Natural killer cell treated with Interleukin-12 subunit alpha and Interleukin-12 subunit beta and Interleukin-15 and Interleukin-18, amount 100 ng/mL, for 72 hours (primary cell): ENCODE measurements at regions not wholly inside any gene's neighbourhood (a gene's known extent, or its start where the extent isn't known, plus 50 kb on each side); places are given as distances from the start of the nearest gene placed in this dataset.

ENCODE experiments used
- ATAC-seq, 2 donors: fragments of 150-1000 bp; cut with Tn5 transposase in 1 of 2; sonication (Bioruptor Pico), chemical (Tn5 transposase) in 1 of 2; 2 replicates each; pipeline ENCODE4 v1.10.0; 2021
- DNase-seq: peaks from one replicate; pipeline ENCODE4 v3.0.0; 2022; ENCODE audit warnings: low spot score
- H3K27ac Mint-ChIP-seq, 2 donors: 1 replicate in 1 of 2; 2 replicates in 1 of 2; pipeline ENCODE4 v1.8.0; 2022; ENCODE audit warnings: mixed read lengths in 2 of 2, mild to moderate bottlenecking in 1 of 2, moderate library complexity in 1 of 2
- H3K27me3 Mint-ChIP-seq, 2 donors: 1 replicate in 1 of 2; 2 replicates in 1 of 2; pipeline ENCODE4 v1.8.0; 2022; ENCODE audit warnings: mixed read lengths in 2 of 2
- H3K36me3 Mint-ChIP-seq: one replicate; pipeline ENCODE4 v1.8.0; 2022; ENCODE audit warnings: mixed read lengths
- H3K4me1 Mint-ChIP-seq, 2 donors: 1 replicate in 1 of 2; 2 replicates in 1 of 2; pipeline ENCODE4 v1.8.0; 2022; ENCODE audit warnings: low read depth in 2 of 2, mixed read lengths in 2 of 2, mild to moderate bottlenecking in 1 of 2
- H3K4me3 Mint-ChIP-seq: one replicate; pipeline ENCODE4 v1.8.0; 2022; ENCODE audit warnings: mixed read lengths
- H3K9me3 Mint-ChIP-seq: 2 replicates; pipeline ENCODE4 v1.8.0; 2022; ENCODE audit warnings: mixed read lengths

DNA sequence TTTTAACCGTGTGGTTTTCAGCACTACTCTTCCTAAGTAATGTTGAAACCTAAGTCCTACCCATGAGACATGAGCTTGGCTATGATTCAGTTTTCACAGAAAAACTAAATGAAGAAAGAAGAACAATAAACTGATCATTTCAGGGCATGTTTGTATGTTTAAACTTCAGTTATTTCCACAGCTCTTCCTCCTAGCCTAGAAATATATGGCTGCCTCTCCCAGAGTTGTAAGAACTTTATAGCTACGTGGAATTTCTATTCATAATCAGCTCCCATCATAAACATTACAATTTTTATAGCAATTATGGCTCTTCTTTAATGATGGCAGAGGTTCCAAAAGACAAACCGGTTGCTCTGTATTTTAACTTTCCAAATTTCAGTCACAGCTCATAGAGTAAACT is 314.7 kb upstream of the ADAMTSL1 start:
- no peaks in the 10 kb centered on the region for H3K36me3 Mint-ChIP-seq
- no peaks in the 10 kb centered on the region for H3K27me3 Mint-ChIP-seq
- peaks cover 3% of the 10 kb centered on the region for H3K9me3 Mint-ChIP-seq
- DNase-seq (no peak), ATAC-seq (no peak)
- H3K4me3 Mint-ChIP-seq: no peak overlapping the region
- no peaks in the 10 kb centered on the region for H3K4me1 Mint-ChIP-seq
- no peak overlapping the region for H3K27ac Mint-ChIP-seq

DNA sequence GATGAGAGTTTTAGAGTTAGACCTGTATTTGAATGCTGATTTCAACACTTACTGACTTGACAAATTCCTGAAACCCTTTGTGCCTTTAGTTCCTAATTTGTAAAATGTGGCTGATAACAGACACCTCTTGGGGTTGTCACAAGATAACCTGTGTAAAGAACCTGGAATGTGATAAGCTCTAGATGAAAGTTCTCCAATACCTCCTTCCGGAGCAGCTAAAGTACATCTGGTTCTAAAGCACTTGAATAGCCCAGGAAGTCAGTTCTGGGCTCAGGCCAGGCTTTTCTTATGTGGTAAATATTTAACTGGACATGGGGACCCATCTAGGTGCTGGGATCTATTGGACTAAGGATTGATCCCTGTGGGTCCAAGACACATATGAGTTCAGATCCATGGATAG is 310.8 kb upstream of the ADAMTSL1 start:
- Mint-ChIP-seq H3K4me1 (no peaks in the 10 kb centered on the region), H3K9me3 (peaks cover 3% of the 10 kb centered on the region), H3K36me3 (no peaks in the 10 kb centered on the region), H3K27ac (no peak overlapping the region), H3K4me3 (no peak overlapping the region), H3K27me3 (no peaks in the 10 kb centered on the region)
- DNase-seq: no peak
- no peak for ATAC-seq

DNA sequence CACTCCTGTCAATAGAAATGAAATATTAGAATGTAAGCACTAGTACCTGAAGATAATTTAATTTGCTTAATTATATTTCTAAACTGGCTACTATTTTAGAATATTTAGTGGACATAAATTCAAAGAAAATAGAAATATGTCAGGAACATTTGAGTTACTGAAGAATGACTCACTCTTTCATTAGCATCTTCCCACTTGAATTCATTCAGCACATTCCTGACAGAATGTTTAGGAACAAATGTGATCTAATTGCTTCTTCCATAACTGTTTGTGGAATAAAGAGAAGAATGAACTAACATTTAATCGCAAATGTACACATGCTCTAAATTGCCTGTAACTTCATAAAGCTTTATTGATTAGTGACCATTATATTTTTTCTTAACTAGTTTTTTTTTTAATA is 306.2 kb upstream of the ADAMTSL1 start:
- H3K4me1 Mint-ChIP-seq: no peaks in the 10 kb centered on the region

DNA sequence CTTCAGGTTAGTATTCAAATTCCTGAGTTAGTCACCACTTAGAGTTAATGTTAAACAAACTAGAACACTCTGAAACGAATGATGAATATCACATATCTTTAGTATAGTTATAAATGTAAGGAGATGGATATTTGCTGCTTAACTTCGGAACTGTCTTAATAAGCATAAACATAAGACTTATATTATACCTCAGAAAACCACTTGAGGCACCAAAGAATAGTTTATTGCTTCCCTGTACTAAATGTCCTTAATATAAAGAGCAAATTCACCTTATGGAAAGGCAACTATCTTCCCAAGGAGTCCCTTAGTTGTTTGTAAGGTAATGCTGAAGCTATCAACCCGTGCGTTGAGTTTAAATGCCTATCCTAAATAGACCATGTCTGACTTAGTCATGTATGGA is 300.0 kb upstream of the ADAMTSL1 start:
- no peaks in the 10 kb centered on the region for H3K27me3 Mint-ChIP-seq
- no peaks in the 10 kb centered on the region for H3K4me1 Mint-ChIP-seq
- no peak for DNase-seq
- ATAC-seq: no peak
- no peaks in the 10 kb centered on the region for H3K36me3 Mint-ChIP-seq
- H3K4me3 Mint-ChIP-seq: no peak overlapping the region
- no peak overlapping the region for H3K27ac Mint-ChIP-seq
- H3K9me3 Mint-ChIP-seq: peaks cover 4% of the 10 kb centered on the region

More for the DNA sequence above, 306.2 kb upstream of the ADAMTSL1 start:
- Mint-ChIP-seq H3K27ac (no peak overlapping the region), H3K27me3 (no peaks in the 10 kb centered on the region), H3K9me3 (peaks cover 3% of the 10 kb centered on the region), H3K4me3 (no peak overlapping the region), H3K36me3 (no peaks in the 10 kb centered on the region)
- no peak for DNase-seq
- no peak for ATAC-seq

DNA sequence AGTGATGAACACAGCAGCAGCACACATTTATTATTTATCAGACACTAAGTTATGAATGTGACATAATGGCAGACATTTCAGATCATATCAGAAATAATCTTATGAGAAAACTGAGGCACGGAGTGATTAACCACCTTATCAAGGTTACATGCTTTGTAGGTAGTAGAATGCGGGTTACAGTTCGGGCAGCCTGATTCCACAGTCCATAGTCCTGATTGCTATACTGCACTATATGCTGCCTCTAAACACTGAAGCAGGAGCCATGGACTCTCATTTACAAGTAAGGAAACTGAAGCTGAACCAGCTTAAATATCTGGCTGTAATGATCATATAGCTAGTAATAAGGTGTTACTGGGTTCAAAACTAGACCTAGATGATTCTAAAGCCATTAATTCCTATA is 291.3 kb upstream of the ADAMTSL1 start:
- H3K4me3 Mint-ChIP-seq: no peak overlapping the region
- no peak overlapping the region for H3K27ac Mint-ChIP-seq
- peaks cover 2% of the 10 kb centered on the region for H3K9me3 Mint-ChIP-seq
- H3K4me1 Mint-ChIP-seq: no peaks in the 10 kb centered on the region
- DNase-seq (no peak), ATAC-seq (no peak)
- H3K27me3 Mint-ChIP-seq: no peaks in the 10 kb centered on the region
- no peaks in the 10 kb centered on the region for H3K36me3 Mint-ChIP-seq

DNA sequence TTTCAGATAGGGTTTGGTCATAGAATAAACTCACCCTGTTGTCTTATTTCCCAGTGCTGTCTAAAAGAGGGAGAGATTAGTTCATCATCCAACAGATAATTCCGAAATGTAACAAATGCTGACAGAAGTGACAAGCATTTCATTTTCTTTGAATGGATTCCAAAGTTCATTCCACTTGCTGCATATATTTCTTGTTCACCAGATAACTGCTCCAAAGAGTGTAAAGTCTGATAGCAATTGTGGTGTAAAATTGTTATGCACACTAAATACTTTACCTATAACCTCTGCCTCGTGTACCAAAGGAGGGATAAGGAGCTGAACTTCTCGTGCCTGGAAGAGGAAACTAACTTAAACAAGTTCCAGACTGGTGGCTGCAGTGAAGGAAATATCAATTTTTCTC is 290.0 kb upstream of the ADAMTSL1 start:
- Mint-ChIP-seq H3K27me3 (no peaks in the 10 kb centered on the region), H3K36me3 (no peaks in the 10 kb centered on the region), H3K4me1 (no peaks in the 10 kb centered on the region), H3K27ac (no peak overlapping the region), H3K4me3 (no peak overlapping the region), H3K9me3 (peaks cover 3% of the 10 kb centered on the region)
- no peak for ATAC-seq
- DNase-seq: no peak

DNA sequence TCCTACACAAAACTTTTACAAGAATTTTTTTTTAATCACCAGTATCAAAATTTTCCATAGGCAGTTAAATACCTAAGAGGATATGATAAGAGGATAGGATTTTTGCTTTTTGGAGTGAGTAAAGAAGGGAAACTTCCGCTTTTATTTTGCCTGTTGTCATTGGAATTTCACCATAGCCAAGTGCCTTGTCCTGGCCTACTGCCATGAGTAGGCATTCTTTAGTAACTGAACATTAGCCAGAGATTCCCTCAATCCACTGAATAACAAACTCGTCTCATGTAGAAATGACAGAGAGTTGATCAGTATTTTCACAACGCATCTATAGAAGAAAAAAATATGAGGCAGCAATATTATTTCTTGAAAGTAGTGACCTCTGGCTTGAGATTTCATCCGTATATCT is 289.6 kb upstream of the ADAMTSL1 start:
- H3K4me1 Mint-ChIP-seq: no peaks in the 10 kb centered on the region
- no peak for ATAC-seq
- no peak overlapping the region for H3K4me3 Mint-ChIP-seq
- no peak overlapping the region for H3K27ac Mint-ChIP-seq
- no peaks in the 10 kb centered on the region for H3K36me3 Mint-ChIP-seq
- peaks cover 3% of the 10 kb centered on the region for H3K9me3 Mint-ChIP-seq
- no peaks in the 10 kb centered on the region for H3K27me3 Mint-ChIP-seq
- no peak for DNase-seq

DNA sequence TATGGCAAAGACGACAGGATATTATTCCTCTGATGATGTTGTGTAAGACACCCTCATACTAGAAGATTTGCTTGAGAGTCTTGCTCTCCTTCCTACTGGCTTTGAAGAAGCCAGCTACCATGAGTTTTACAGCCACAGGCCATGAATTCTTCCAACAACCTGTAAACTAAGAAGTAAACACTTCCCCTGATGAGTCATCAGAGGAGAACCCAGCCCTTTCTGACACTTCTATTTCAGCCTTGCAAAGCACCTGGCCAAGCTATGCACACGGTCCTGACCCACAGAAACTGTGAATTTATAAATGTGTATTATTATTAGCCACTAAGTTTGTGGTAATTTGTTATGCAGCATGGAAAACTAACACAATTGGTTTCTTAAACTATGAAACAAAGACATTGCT is 288.8 kb upstream of the ADAMTSL1 start:
- DNase-seq (no peak), ATAC-seq (no peak)
- Mint-ChIP-seq H3K9me3 (peaks cover 3% of the 10 kb centered on the region), H3K27ac (no peak overlapping the region), H3K27me3 (no peaks in the 10 kb centered on the region), H3K4me1 (no peaks in the 10 kb centered on the region), H3K4me3 (no peak overlapping the region), H3K36me3 (no peaks in the 10 kb centered on the region)

DNA sequence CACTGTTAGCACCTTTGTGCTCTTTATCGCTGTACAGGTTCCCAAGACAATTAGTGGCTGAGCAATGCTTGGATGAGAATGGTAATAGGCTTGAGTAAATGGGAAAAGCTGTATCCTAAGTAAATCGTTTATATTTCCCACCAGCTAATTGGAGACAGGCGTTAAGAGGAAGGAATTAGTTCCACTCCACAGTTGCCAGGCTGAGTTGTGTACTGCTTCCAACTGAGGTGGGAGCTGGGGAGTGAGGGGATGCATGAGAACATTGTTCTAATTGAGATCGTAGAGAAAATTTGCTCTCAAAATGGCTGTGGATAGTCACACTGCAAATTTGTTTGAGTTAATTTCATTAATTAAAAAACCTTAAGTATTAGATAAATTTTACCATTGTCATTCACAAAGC is 285.0 kb upstream of the ADAMTSL1 start:
- Mint-ChIP-seq H3K9me3 (peaks cover 3% of the 10 kb centered on the region), H3K36me3 (no peaks in the 10 kb centered on the region), H3K4me3 (no peak overlapping the region), H3K27me3 (no peaks in the 10 kb centered on the region), H3K27ac (no peak overlapping the region), H3K4me1 (no peaks in the 10 kb centered on the region)
- DNase-seq (no peak), ATAC-seq (no peak)

DNA sequence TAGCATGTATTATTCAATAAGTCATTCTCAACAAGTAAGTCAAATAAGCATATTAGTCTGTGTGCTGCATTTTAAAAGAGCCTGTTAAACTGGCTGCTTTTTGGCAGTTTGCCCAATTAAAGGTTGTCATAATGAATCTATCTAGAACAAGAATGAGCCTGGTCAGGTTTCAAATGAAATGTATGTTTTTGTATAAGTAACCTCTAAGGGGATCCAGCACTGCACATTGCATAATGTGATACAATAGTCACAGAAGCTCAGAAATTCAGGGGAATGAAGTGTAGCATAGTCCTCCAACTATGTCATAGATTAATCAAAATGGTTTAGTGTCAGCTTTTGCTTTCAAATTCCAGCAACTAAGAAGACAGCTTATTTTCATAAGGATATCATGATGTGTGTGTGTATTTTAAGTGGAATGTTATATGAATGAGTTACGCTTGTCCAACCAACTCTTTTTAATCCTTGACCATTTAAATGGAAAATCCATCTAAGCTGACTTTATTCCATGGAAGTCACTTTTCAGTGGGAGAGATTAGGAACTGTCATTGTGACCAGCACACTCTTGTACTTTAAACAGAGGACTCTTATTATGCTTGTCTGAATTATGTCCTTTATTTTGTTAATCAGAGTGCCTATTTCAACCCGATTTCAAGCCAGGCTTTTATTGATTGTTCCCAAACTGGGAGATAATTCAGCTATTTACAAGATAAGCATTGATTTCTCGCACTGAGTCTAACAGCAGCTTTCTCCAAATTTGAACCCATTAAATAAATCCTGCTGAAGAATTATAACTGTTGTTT is 283.9 kb upstream of the ADAMTSL1 start:
- Mint-ChIP-seq H3K27ac (no peak overlapping the region), H3K27me3 (no peaks in the 10 kb centered on the region), H3K9me3 (peaks cover 6% of the 10 kb centered on the region), H3K4me3 (no peak overlapping the region), H3K36me3 (no peaks in the 10 kb centered on the region), H3K4me1 (no peaks in the 10 kb centered on the region)
- no peak for DNase-seq
- no peak for ATAC-seq

DNA sequence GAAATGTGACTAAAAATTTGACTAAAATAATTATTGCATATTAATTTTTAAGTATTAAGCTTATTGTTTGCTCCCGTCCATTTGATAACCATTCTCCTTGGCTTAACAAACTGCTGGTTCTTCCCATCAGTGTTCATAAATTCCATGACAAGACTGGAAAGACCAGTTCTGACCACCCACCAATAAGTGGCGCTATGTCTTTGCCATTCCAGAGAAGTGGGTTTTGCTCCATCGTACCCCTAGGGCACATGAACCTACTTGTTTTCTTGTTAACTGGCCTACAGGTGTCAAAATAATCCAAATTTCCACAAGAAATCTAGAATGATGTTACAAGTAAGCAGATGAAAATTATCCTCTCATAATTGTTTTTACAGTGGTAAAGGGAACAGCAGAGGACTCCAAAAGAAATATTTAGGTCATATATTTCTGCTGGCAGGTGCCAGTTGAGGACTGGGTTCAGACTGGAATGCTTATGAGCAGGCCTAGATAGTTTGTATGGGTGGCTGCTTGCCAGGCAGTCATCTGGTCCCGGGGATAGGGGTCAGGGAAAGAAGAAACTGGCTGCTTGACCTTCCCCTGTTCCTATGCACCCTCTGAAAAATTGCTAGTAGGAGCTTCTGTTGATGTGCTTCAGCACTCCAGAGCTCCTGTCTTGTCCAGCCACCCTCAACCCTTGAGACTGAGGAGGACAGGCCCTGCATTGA is 283.1 kb upstream of the ADAMTSL1 start:
- DNase-seq: no peak
- Mint-ChIP-seq H3K36me3 (no peaks in the 10 kb centered on the region), H3K4me1 (no peaks in the 10 kb centered on the region), H3K27ac (no peak overlapping the region), H3K4me3 (no peak overlapping the region), H3K9me3 (peaks cover 6% of the 10 kb centered on the region), H3K27me3 (no peaks in the 10 kb centered on the region)
- ATAC-seq: no peak

DNA sequence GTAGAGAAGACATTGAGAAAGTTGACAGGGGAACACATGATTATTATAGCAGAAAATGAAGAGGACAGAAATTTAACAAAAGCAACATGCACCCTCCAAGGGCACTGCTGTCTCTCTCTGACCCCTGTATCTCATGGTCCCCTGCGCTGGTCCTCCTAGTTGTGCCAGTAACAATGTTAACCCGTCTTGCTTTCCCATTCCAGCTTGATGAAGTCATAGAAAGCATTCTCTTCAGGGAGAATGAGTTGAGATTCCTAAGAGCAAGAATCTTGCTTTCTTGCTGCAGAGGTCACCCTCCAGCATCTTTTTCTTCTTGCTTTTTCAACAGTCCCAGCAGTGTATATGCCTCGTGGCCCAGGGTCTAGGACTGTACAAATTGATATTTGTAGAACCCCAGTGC is 279.6 kb upstream of the ADAMTSL1 start:
- no peaks in the 10 kb centered on the region for H3K36me3 Mint-ChIP-seq
- ATAC-seq (no peak), DNase-seq (no peak)
- H3K27ac Mint-ChIP-seq: no peak overlapping the region
- H3K4me3 Mint-ChIP-seq: no peak overlapping the region
- H3K27me3 Mint-ChIP-seq: no peaks in the 10 kb centered on the region
- H3K9me3 Mint-ChIP-seq: peaks cover 9% of the 10 kb centered on the region
- no peaks in the 10 kb centered on the region for H3K4me1 Mint-ChIP-seq

DNA sequence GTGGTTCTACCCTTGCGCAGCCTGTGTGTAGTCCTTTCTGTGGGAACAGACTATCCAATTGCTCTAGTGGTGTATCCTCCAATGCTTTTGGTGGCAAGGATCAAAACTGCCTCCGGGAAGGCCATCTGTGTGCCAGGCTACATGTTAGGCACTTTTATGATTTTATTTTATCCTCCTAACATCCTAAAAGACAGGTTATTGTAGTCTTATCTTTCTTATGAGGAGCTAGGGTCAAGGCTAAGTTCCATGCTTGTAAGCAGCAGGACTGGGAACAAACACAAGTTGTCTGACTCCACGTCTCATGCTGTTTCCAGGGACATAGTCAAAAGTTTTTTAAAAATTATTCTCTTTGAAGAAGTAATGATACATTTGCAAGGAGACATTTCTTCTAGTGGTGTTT is 278.7 kb upstream of the ADAMTSL1 start:
- ATAC-seq (no peak), DNase-seq (no peak)
- Mint-ChIP-seq H3K9me3 (peaks cover 9% of the 10 kb centered on the region), H3K27ac (no peak overlapping the region), H3K4me1 (no peaks in the 10 kb centered on the region), H3K36me3 (no peaks in the 10 kb centered on the region), H3K27me3 (no peaks in the 10 kb centered on the region), H3K4me3 (no peak overlapping the region)

DNA sequence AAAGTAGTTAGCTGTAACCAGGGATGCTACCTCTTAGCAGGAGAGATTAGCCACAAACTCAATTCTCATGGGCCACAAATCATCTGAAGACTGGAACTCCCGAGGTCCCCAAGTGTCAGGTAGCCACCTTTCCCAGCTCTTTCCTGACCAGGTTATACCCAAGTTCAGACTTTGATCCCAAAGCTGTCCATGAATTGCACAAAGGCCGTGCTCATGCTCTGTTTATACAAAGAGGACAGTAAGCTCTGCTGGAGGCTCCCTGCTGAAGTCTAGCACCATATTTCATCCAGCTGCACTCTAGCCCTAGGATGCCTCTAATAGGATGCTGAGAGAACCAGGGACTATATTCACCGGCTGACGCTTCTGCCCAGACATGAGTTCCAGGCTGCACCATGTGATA is 271.0 kb upstream of the ADAMTSL1 start:
- Mint-ChIP-seq H3K9me3 (no peaks in the 10 kb centered on the region), H3K27ac (no peak overlapping the region), H3K27me3 (no peaks in the 10 kb centered on the region), H3K4me3 (no peak overlapping the region), H3K4me1 (no peaks in the 10 kb centered on the region), H3K36me3 (no peaks in the 10 kb centered on the region)
- ATAC-seq: no peak
- no peak for DNase-seq

DNA sequence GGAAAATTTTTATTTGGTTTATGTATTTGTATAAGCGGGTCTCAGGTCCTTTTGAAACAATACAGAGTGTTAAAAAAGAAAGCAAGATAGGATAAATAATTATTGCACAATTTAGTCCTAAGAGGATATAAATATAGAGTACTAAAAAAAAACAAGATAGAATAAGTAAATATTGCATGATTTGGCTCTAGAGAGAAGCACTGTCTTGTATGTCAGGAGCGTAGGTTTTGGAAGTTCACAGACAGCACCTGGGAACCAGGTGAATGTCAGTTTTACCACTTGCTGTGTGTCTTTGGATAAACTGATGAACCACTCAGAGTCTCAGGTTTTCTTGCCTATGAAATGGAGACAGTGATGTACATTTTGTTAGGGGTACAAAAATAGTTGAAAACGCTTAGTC is 266.2 kb upstream of the ADAMTSL1 start:
- no peak overlapping the region for H3K4me3 Mint-ChIP-seq
- no peaks in the 10 kb centered on the region for H3K9me3 Mint-ChIP-seq
- H3K27me3 Mint-ChIP-seq: no peaks in the 10 kb centered on the region
- no peak overlapping the region for H3K27ac Mint-ChIP-seq
- H3K36me3 Mint-ChIP-seq: no peaks in the 10 kb centered on the region
- H3K4me1 Mint-ChIP-seq: no peaks in the 10 kb centered on the region
- ATAC-seq (no peak), DNase-seq (no peak)
